RKO (cell line): ENCODE measurements at regions not wholly inside any gene's neighbourhood (a gene's known extent, or its start where the extent isn't known, plus 50 kb on each side); places are given as distances from the start of the nearest gene placed in this dataset.

Source experiments
- DNase-seq: peaks from one replicate; pipeline ENCODE4 v3.0.0-alpha.2; 2016; ENCODE audit warnings: low spot score

DNA sequence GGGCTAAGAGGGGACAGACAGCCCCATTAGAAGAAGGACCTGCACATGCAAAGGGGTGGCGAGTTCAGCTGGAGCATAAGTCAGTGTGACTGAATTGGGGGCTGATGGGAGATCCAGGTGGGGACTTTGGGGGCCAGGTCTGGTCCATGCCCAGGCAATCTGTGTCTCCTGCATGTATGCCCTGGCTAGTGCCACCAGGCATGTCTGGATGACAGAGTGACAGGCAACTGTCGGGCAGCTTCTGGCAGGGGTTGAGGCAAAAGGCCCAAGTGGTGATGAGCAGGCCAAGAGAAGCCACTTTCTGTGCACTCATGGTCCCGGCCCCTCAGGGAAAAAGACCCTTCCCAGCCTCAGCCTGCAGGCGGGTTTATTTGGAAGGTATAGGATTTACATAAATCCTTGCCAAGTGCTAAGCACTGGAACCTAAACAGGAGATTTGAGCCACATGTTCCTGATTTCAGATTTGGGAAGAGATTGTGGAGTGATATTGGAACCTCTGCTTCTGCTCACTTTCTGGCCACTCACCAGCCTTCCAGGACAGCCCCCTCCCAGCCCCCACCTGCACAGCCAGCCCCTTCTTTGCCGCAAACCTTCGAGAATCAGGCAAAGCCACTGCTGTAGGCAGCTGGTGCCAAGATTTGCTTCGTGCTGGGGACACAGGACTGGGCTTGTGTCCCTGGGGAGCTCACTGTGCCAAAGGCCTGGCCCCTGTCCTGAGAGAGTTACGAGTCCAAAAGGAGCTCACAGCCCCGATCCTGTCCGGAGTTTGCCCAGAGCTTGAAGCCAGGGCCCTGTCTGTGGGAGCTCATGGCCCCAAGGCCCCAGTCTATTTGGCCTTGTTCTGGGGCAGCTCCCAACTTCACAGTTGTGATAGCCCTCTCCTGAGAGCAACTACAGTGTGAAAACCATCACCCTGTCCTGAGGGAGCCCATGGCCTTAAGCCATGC lies 232.5 kb upstream of the RTL1 start:
- no peak for DNase-seq

DNA sequence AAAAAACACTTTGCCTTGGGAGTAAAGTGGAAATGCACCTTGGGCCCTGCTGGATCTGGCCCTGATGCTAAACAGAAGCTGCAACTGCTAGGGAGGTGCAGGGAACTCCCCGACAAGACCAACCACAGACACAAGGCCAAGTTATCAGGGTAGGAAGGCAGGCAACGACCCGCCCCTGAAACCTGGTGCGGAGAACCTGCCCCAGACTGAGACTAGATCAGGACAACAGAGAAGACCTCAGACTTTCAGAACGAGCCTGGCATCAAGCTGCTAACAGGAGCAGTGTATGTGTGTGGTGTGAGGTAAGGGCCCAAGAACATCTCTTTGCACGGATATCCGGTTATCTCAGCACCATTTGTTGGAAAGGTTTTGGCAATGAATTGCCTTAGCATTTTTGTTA lies 233.7 kb upstream of the RTL1 start:
- DNase-seq: no peak

DNA sequence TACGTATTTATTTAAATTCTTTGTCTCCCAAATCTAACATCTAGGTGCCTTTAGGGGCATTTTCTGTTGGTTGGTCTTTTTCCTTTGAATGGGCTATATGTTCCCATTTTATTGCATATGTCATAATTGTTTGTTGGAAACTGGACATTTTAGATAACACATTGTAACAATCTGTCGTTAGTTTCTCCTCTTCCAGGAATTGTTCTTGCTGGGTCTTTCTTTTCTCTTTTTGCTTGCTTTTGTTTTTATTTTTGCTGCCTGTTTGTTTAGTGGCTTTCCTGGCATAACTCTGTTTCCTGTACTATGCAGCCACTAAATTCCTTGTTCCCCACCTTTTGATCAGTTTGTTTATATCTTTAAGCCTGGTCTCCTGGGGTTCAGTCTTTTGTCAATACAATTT lies 244.3 kb upstream of the RTL1 start:
- no peak for DNase-seq

DNA sequence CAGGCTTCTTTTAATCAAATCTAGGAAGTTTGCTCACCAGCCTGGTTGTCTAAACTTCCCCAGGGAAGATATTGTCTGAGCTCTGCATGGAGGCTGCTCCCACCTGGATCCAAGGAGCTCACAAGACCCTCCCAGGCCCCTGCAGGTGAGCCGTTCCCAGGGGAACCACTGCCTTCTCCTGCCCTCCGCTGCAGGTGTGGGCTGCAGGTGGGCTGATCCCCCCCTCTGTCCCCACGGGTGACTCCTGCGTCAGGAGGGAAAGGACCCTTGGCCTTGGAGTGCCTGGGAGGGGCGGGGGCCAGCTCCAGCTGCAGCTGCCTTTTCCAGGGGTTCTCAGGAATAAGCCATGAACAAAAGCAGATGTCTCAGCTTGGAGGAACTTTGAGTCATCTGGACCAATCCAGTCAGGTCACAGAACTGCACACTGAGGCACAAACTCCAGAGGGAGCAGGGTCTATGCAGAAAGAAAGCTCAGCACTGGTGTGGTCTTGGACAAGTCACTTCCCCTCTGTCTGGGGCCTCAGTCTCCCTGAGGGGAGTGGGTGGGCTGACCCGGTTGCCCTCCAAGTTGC lies 246.6 kb upstream of the RTL1 start:
- DNase-seq: no peak

DNA sequence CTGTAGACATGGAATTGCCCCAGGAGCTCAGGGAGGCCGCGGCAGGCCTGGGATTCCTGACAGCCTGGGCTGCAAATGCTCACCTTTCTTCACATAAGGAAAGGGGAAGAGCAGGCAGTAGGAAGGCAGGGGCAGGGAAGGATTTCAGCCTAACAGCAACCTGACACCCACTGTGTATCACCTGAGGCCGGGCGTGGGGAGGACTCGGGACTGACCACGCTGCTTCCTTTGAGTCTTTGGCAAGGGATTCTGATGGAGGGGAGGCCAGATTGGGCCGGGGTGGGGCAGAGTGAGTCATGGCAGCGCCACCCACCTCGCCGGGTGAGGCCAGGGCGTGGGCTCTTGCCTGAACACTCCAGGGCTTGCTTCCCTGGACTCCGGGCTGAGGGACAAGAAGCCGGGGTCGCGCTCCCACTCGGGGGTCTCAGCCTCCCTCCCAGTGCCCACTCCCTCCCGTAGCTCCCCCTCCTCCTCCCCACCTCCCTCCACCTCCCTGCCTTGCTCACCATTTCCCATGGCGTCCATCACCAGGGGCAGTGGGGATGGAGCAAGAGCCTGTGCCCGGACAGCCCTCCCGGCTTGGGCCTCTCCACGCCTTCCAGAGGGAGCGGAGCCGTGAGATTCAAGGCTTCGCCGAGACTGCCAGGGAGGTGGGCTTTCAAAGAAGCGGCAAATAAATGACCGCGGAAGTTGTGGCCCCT lies 247.9 kb upstream of the RTL1 start:
- DNase-seq: no peak

DNA sequence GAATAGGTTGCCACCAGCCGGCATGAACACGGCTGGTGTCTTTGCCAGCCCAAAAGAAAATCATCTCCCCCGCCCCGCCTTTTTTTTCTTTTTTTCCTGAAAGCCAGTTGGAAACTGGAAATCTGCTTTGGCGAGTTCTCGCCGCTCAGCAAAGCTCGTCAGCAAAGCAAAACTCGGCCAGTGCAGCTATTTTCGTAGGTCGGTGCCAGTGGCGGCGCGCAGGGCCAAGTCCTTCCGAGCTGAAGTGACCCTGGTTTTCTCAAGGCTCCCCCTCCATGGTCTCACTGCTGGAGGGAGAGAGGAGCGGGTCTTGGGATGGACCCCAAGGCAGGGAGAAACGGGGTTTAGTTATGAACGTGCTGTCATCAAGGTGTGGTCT lies 248.4 kb upstream of the RTL1 start:
- DNase-seq: no peak

DNA sequence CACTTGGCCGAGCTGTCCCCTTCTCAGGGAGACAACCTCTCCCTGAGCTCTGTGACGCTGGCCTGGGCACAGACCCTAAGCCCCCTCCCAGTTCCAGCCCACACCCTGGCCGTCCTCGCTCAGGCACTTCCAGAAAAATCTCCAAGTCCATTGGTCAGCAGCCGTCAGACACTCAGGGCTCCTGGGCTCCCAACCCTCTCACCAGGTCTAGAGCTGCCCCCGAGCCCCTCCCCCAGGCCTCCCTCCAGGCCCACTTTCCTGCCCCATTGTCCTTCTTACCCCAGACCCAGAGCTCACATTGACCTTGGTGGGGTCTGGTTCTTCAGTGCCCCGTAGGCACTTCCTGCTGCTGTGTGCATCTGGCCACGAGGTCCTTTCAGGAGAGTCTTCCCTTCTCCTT lies 249.3 kb upstream of the RTL1 start:
- DNase-seq: no peak

DNA sequence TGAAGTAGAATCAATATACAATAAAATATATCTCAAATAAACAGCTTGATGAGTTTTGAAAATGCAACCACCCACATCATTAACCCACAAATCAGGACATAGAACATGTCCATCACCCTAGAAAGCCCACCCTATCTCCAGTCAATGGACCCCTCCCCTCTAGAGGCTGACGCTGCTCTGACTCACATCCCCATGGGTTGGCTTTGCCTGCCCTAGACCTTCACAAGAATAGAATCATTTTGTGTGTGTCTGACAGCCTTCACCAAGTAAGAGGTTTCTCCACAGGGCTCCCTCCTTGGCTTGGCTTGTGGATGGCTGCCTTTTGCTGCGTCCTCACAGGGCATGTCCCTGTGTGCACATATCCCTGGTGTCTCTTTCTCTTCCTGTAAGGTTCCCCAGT lies 250.2 kb upstream of the RTL1 start:
- no peak for DNase-seq

DNA sequence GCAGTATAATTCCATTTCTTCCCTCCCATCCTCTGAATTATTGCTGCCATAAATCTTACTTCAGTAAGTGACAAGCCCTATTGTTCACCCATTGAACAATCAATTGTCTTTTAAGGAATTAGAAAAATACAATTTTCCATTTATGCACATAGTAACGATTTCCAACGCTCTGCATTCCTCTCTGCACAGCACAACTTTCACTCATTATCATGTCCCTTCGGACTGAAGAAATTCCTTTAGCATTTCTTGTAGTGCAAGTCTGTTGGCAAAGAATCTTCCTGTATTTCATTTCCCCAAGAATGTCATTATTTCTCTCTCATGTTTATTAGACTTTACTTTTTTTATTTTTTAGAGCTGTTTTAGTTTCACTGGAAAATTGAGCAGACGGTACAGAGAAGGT lies 252.1 kb upstream of the RTL1 start:
- no peak for DNase-seq

DNA sequence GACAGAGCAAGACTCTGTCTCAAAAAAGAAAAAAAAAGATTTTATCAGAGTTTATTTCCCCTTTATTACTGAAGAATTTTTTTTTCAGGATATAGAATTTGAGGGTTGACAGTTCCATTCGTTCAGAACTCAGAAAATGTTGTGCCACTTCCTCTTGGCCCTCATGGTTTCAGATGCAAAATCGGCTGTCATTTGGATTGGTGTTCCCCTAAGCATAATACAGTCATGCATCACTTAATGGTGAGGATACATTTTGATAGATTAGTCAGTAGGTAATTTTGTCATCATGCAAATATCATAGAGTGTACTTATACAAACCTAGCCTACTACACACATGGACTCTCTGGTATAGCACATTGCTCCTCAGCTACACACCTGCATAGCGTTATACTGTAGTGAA lies 263.9 kb upstream of the RTL1 start:
- no peak for DNase-seq

DNA sequence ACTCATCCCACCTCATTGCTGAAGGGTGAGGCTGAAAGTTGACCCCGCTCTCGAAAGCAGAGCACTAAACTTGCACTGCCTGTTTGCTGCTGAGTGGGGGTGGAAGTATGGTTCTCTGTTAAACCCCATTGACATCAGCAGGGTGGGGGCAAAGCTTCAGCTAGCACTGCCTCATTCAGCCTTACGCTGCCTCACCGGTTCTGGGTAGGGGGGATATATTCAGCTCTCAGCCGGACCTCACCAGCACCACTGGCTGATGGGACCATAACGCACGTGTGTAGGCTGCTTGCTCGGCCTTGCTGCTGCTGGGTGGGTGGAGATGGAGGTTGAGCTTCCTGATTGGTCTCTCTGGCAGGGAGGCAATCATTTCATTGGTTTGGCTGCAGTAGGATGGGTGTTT lies 265.7 kb upstream of the RTL1 start:
- DNase-seq: no peak

DNA sequence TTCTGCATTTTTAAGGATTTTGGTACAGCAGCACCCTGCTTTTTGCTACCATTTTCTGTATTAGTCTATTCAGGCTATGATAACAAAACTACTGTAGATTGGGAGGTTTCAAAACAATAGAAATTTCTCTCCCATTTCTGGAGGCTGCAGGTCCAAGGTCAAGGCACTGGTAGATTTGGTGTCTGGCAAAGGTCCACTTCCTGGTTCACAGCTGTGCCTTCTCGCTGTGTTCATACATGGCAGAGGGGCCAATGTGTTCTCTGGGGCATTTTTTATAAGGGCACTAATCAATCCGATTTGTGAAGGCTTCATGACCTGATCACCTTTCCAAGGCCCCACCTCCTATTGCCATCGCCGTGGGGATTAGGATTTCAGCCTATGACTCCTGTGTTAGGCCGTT lies 268.1 kb upstream of the RTL1 start:
- no peak for DNase-seq

DNA sequence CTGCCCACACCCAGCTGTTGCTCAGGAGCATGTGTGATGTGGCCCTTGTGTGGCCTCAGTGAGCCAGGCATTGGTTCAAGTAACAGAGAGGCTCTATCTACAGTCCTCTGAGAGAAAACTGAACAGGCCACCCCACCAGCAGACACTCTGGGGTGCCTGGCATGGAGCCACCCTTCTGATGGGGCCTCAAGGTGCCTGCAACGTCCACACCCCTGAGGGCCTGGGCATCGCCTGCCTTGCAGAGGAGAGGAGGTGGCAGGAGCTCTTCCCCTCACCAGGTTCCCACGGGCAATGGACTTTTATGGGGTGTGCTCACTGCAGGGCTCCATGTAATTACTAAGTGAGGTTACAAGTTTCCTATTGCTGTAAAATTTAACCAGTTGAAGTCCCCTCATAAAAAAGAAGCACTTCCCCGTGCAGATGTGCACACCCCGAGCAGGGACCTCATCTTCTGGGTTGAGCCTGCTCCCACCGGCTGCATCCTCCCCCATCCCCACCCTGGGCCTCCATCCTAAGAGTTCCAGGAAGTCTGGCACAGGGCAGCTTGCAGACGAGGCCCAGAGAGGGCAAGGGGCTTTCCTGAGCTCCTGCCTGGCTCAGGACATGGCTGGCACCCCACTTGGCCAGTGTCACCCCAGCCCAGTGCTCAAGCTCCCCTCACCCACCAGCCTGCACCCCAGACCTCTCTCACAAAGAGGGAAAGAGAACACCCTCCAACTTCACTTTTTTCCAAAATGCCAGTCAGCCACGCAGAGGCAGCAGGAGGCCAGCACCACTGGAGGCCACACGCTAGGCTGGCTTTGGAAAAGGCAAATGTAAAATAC lies 270.4 kb upstream of the RTL1 start:
- no peak for DNase-seq

DNA sequence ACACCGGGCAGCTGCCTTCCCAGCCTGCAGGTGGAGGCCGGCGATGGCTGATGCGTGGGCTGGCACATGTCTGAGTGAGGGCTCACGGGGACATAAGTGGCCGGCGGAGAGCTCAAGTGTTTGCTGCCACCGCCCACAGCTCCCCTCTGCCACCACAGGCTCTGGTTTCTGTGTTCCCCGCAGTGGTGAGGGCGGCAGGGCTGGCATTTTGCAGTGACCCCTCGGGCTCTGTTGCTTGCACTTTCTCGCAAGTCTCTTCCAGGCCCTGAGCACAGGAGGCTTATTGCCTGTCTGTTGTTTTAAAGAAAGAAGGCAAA lies 271.0 kb upstream of the RTL1 start:
- no peak for DNase-seq

DNA sequence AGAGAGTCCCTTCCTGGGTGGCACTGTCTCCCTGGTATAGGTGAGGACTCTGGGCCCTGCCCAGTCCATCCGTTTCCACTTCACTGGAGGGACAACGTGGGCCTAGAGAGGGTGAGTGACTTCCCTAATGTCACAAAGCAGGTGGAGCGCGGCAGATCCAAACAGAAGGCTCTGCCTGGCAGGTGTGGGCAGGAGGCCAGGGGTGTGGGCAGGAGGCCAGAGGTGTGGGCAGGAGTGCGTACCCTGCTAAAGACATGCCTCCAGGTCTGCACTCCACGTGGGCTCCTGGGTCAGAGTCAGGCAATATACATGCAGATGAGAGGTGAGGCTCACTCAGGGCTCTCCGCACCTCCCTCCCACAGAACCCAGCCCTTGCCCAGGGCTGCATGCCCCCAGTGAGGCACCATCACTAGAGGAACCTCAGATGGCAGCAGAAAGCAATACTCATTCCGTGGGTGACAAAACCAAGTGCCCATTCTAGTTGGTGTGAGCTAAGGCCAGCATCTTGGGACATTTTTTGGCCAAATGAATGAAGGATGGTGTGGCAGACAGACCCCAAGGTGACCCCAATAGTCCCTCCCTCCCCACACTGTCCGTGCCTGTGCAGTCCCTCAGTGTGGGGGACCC lies 271.6 kb upstream of the RTL1 start:
- DNase-seq: no peak

DNA sequence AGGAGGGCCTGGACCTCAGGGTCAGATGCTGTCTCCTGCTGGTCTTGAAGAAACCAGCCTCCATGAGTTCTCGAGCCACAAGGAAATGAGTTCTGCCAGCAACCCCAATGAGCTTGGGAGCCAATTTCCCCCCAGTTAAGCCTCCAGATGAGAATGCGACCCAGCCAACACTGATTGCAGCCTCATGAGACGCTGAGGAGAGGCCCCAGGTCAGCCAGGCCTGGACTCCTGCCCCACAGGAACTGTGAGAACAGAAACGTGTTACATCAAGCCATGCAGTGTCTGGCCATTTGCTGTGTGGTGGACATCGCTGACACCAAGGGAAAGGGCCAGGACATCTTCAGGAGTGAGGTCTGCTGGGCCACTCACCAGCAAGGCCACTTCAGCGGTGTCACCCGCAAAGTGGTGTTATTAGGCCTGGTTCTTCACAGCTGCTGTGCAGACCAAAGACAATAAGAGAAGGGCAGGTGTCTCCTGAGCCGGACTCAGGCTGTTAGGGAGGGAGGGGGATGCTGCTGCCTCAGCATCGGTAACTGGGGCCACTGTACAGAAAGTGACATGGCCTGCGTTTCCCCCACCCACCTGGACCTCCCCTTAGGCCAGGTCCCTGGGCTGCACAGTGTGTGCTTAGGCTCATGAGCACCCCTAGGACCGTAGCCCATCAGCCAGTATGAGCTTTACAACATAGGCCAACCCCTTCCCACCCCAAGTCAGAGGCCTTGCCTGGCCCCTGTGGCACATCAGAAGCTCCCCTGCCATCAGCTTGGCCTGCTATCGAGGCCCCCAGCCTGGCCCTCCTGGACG lies 272.4 kb upstream of the RTL1 start:
- DNase-seq: no peak

DNA sequence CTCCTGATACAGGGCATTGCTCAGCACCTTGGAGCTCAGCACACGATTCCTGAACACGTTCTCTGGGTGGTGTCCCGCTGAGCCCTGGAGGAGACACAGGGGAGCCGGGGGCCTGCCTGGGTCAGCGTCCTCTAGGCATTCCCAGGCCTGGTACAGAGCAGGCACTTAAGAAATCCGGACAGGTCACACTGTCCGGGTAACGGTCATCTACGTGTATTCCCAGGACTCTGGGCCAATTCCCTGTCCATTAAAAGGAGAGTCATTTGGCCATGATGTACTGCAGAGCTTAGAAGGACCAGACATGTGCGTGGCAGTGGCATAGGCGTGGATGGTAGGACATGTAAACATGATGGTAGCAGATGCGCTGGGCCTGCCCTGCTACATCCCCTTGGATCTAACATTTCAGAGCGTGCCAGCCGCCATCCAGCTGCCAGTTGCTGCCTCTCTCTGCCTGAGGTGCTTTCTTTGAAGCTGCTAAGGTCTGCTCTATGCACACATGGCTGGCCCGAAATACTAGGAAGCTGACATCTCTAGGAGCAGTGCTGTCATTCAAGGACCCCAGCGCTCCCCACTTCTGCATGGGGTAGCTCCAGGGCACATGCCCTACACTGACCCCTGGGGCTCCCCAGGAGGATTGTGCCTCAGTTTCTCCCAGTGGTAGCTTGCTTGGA lies 273.1 kb upstream of the RTL1 start:
- DNase-seq: no peak

DNA sequence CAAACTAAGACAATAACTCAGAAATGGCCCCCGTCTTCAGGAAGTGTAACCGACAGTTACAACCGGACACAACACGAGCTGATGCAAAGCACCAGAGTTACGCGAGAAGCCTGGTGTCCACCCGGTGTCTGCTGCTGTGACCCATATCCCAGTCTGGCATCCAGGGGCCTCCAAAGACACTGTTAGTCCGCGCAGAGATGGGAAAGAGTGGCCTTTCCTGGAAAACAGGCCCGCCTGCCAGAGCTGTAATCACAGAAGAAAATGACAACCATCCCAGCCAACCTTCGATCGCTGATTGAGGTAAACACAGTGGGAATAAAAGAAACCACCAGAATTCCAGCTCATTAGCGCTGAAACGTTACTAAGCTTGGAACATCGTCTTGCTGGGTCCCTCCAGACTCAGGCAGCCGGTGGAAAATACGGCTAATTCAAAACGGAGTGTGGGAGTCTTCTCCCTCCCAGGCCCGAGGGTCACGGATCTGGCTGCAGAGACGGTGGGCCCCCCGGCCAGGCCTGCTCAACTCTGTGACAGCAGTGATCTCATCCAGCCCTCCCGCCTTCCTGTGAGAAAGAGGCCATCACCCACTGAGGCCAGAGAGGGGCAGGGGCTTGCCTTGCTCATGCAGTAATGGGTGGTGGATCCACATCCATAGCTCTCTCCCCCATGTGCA lies 273.9 kb upstream of the RTL1 start:
- no peak for DNase-seq

DNA sequence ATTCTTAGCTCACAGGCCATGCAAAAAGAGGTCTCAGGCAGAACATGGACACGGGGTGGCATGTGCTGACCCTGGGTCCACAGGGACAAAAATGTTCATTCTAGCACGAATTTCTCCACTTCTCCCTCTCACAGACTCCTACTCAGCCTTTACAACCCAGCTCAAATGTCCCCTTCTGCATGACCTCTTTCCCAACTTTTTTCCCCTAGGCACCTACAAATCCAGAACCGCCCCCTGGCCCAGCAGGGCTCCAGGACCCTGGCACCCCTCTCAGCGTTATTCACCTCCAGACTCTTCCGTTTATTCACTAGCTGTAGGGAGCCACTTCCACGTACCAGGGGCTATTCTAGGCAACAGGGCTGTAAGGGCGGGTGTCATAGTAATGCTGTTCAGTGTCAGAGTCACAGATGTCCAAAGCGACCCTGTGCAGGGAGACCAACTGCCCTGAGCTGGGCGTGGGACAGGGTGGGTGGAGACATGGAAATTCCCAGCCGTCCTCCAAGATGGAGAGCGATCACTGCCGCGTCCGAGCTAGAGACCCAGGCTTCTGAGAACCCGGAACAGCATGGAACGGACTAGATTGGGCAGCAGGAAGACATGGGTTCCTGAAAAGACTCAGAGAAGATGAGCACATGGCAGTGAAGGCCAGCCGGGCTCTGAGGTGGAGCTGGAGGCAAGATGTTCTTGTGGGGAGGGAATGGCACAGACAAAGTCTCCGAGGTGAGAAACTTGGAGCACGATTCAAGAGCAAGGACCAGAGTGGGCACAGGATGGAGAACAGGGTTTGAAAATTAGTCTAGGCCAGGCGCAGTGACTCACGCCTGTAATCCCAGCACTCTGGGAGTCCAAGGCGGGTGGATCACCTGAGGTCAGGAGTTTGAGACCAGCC lies 274.9 kb upstream of the RTL1 start:
- DNase-seq: no peak
